NOMO-1 treated with DMSO at 0.1 percent for 48 hours (cell line): ENCODE measurements at regions not wholly inside any gene's neighbourhood (a gene's known extent, or its start where the extent isn't known, plus 50 kb on each side); places are given as distances from the start of the nearest gene placed in this dataset.
"Not testable (repeated sequence)": the region's sequence is repeated elsewhere in the genome, so short reads cannot be mapped to it uniquely, and the experiment has no call there.

Experiments
- DNase-seq: peaks from one replicate; lab custom pipeline; 2025; ENCODE audit not compliant: unreplicated experiment; lab: John Stamatoyannopoulos, UW

DNA sequence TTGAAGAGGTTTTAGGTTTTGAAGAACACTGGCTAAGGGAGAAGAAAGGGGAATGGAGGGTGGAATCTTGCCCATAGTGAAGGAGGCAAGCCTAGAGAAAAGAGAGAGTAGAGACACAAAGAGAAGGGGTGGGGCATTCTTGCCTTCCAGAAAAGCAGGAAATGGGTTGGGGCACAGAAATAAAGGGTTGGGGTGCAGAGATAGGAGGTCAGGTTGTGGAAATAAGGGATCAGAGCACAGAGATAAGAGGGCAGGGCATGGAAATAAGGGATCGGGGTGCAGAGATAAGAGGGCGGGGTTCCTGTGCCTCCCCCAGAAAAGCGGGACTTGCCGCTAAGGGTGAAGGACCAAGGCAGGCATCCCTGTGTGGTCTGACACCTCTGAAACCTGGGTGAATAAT is 69.9 kb downstream of the ALG1L2 start:
- DNase-seq: not testable (repeated sequence)

DNA sequence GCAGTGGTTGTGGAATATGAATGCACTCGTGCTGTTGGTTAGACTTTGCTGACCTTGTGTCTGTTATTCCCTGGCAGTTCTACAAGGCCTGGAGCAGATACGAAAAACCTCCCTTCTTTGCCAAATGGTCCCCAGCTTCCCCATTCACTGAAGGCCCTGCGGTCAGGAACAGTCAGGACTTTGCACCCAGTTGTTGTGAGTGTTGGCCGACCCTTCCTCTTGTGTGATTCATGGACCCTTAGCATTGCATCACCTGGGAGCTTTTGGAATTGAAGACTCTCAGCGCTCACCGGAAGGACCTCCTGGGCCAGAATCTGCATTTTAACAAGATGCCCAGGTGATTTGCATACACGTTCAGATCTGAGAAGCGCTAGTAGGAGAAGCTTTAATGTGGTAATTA is 71.6 kb downstream of the ALG1L2 start:
- not testable (repeated sequence) for DNase-seq

DNA sequence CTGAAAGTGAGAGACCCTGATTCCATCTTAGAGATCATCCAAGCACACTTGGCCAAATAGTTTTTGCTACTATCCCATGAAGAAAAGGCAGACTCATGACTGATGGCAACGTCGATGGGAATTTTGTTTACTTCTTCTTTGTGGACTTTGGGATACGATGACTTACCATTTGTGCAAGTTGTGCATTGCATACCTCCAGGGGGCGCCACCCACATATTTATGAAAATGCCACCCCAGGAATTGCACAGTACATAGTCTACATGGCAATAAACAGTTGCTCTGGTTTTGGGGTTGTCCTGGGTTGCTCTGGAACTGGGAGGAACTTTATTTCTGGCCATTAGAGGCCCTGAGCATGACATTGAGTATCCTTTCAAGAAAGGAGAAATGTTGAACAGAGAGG is 73.8 kb downstream of the ALG1L2 start:
- DNase-seq: not testable (repeated sequence)

DNA sequence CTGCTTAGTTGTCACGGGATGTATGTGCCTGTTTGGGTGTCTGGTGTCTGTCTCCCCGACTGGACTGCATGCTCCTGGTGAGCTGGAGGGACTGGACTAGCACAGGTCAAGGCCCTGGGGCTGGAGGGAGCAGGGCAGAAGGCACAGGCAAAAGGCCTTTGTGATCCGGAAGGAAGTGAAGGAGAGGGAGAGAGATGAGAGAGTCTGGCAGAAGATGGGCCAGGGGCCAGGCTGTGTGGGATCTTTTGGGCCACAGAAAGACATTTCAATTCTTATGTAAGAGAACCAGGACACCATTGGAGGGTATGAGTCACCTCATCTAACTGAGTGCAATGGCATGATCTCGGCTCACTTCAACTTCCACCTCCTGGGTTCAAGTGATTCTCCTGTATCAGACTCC is 85.2 kb downstream of the ALG1L2 start:
- not testable (repeated sequence) for DNase-seq

DNA sequence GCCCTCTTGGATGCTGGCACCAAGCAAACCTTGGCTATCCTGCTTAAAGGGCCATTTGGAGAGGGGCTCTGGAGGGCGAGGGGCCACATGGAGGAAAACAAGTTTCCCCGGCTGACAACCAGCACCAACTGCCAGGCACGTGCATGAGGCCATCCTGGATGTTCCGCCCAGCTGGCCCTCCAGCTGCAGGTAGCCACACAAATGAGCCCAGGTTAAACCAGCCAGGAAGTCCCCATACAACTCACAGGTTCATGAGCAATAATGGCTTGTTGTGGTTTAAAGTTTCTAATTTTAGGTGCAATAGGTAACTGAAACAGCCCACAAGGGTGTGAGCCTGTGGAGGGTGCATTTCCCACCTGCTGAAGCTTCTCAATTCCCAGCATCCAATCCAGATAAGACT is 93.6 kb downstream of the ALG1L2 start:
- DNase-seq: not testable (repeated sequence)

DNA sequence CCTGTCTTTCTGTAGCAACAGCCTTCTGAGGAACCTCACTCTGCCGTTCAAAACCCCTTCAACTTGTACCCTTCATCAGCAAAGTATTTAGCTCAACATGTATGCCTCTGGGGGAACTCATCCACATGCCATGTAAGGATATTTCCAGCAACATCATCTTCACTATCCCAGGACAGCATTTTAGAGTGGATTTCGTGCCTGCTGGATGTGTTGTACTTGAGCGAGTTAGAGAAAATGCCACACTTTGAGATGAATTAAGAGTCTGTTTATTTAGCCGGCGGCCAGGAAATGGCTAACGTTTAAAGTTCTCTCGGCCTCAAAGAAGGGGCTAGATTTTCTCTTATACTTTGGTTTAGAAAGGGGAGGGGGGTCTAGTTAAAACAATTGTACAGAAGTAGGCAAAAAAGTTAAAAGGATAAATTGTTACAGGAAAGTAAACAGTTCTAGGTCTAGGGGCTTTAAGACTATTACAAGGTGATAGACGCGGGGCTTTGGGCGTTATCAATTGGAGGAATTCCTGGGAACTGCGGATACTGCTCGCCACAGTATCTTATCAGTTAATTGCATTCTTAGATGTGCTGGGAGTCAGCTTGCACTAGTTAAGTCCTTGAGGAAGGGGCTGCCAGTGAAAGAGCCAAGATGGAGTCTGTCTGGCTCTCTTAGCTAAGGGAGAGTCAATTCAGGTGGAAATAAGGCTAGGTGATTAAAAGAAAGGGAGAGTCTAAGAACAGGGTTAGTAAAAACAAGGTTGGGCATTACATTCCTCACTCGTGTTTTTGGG is 95.0 kb downstream of the ALG1L2 start:
- DNase-seq: not testable (repeated sequence)

DNA sequence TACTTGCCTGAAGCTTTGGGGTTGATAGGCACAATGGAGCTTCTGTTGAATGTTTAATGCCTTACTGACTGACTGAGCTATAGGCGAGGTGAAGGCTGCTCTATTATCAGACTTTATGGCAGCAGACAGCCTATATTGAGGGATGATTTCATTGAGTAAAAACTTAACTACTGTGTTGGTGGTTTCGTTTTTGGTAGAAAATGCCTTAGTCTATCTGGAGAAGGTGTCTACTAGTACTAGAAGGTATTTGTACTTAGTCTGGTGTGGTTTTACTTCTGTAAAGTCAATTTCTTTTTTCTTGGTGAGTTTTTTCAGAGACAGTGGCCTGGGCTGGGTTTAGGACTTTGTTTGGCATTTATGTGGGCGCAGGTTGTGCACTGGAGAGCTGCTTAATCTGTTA is 97.2 kb downstream of the ALG1L2 start:
- DNase-seq: not testable (repeated sequence)

DNA sequence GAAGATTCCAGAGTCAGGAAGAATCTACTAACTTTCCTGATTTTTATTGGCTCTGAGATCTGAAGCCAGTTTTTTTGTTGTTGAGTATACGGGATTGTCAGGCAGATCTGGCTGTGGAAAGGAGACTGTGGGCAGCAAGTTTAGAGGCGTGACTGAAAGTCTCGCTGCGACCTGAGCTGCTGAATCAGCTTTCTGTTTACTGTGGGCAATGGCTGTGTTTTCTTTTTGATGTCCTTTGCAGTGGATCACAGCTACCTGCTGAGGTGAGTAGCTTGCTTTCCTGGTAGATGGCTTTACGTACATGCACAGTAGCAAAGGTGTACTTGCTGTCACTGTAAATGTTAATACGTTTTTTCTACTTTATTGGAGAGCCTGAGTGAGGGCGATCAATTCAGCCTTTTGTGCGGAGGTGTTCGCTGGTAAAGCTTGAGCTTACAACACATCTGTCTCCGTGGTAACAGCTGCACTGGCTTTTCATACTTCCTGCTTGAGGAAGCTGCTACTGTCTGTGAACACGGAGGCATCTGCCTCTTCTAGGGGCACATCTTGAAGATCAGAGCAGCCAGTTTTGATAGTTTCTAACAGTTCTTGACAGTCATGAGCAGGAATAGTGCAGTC is 97.8 kb downstream of the ALG1L2 start:
- DNase-seq: peak; percentile 53

DNA sequence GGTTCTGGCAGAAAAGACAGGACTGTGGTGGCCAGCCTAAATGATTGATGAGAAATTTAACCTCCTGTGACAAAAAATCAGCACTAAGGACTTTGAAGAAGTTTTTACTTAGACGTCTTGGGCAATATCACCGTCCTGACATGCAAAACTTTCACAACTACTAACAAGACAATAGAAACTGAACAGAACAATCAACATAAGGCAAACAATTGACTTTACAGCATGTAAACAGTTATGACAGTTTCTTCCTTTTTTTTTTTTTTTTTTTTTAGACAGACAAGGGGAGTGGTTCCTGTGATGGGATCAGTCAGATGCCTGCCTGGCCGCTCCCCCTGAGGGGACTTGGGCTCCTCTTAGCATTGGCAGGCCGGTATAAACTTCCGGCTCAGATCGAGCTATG is 100.8 kb downstream of the ALG1L2 start:
- DNase-seq: not testable (repeated sequence)

DNA sequence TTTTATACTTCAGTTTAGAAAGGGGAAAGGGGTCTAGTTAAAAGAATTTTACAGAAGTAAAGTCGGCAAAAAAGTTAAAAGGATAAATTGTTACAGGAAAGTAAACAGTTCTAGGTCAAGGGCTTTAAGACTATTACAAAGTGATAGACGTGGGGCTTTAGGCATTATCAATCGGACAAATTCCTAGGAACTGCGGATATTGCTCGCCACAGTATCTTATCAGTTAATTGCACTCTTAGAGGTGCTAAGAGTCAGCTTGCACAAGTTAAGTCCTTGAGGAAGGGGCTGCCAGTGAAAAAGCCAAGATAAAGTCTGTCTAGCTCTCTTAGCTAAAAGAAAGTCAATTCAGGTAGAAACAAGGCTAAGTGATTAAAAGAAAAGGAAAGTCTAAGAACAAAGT is 102.1 kb downstream of the ALG1L2 start:
- not testable (repeated sequence) for DNase-seq

DNA sequence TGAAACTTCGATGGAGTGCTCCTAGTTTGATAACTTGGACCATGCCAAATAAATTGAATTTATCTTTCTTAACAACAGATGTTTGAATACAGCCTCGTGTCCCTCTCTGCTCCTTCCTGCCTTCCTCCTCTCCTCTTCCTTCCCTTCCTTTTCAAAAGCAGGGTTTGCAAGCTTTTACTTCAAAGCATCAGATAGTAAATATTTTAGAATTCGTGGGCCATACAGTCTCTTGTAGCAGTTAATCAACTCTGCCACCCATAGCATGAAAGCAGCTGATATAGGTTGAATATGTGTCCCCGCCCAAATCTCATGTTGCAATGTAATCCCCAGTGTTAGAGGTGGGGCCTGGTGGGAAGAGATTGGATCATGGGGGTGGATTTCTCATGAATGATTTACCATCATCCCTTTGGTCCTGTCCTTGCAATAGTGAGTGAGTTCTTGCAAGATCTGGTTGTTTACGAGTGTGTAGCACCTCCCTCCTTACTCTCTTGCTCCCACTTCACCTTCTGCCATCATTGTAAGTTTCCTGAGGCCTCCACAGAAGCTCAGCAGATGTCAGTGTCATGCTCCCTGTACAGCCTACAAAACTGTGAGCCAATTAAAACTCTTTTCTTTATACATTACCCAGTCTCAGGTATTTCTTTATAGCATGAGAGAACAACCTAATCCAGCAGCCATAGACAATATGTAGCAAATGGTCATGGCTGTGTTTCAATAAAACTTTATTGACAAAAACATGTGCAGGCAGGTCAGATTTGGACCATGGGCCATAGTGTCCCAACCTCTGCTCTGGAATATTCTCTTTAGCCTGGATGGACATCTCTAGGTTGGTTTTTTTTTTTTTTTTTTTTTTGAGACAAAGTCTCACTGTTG is 102.8 kb downstream of the ALG1L2 start:
- DNase-seq: not testable (repeated sequence)

DNA sequence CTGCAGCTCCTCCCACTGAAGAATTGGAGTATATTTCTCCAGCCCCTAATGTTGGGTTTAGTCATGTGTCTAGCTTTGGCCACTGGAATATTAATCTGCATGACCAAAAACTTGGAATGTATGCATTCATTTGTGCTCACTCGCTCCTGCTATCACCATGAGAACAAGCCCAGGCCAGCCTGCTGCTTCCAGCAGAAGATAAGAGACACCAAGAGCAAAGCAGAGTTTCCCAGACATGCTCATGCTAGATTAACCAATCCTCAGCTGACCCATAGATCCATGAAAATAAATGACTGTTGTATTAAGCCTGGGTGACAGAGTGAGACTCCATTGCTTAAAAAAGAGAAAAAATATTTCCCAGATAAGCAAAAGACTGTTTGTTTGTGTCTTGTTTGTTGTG is 119.6 kb downstream of the ALG1L2 start:
- not testable (repeated sequence) for DNase-seq

DNA sequence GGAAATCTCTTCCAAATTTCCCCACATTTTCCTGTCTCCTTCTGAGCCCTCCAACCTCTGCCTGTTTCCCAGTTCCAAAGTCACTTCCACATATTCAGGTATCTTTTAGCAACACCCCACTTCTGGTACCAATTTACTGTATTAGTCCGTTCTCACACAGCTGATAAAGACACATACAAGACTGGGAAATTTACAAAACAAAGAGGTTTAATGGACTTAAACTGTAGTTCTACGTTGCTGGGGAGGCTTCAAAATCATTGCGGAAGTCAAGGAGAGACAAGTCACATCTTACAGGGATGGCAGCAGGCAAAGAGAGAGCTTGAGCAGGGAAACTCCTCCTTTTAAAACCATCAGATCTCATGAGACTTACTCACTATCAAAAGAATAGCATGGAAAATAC is 122.0 kb downstream of the ALG1L2 start:
- DNase-seq: not testable (repeated sequence)

DNA sequence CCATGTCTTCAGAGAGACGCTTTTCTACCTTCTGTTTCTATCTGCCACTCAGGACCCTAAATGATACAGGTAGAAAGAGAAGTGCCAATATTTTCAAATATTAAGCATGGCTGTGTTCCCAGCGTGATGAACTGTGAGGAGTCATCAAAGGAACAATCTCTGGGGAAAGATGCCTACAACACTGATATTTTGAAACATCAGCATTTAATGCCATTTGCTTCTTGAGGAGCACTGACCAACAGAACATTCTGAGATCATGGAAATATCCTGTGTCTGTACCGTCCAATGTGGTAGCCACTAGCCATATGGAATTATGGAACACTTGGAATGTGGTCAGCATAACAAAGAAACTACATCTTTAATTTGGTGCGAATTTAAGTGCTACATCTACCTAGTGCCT is 117.9 kb upstream of the COL6A5 start:
- DNase-seq: no peak

DNA sequence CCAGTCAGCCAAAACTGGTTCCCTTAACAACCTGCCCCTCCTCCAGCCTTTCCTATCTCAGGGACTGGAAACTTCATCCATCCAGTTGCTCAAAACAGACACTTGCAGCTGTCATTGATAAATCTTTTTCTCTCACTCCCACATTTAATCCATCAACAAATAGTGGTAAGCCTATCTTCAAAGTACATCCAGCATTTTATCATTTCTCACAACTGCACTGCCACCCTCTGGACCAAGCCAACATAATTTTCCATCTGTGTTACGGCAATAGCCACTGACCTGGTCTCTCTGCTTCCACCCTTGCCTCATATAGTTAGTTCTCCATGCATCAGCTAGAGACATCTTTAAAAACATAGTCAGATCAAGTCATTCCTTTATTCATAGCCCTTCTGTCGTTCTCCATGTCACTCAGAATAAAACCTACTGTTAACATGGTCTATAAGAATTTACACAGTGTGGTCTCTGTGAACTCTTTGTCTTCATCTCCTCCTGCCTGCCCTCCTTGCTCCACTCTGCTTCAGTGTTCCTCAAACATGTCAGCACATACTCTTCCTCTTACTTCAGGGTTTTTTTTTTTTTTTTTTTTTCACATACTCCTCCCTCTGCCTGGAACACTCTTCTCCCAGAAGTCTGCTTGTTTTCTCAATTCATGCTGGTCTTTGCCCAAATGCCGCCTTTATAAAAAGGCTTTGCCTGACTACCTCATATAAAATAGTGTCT is 102.5 kb upstream of the COL6A5 start:
- no peak for DNase-seq

DNA sequence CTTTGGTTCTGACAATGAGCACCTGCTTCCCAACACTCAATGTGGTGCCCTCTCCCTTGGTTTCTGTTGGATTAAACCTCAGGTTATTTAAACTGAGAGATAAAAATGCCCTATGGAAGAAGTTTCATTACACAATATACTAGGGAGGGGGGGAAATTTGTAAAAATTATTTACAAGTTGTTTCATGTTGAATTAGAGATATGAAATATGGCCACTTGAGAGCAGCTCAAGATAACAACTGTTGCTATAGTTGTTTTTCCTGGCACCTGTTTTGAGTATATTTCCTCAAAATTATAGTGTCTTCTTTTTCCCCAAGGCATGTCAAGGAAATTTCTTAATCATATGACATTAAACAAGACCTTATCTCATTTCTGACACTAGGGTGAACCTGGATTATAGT is 101.7 kb upstream of the COL6A5 start:
- no peak for DNase-seq

DNA sequence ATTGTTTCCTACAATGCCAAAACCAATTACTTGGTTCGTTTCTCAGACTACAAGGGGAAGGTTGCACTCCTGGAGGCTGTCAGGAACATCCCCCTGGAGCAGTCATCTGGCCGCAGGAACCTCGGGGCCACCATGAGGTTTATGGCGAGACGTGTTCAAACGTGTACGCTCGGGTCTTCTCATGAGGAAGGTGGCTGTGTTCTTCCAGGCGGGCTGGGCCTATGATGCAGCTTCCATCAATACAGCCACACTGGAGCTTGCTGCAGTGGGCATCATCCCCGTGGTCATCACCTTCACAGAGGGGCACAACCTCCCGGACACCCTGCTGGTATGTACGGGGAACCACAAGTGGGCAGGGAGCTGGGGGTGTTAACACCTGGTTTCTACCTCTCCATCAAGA is 94.5 kb upstream of the COL6A5 start:
- DNase-seq: no peak

DNA sequence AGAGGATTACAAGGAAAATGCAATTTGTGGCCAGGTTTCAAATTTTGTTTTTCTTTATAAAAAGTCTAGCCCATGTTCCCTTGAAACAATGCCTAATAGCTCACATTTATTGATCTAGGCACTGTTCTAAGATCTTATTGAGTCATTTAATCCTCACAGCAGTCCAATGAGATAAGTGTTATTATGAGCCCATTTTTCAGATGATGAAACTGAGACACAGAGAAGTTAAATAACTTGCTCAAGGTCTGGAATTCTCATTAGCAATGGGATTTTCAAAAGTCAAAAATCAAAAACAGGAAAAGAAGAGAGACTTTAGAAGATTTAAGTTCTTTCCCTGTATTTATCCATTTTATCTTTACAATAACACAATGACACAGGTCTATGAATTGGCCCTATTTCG is 90.0 kb upstream of the COL6A5 start:
- DNase-seq: no peak

DNA sequence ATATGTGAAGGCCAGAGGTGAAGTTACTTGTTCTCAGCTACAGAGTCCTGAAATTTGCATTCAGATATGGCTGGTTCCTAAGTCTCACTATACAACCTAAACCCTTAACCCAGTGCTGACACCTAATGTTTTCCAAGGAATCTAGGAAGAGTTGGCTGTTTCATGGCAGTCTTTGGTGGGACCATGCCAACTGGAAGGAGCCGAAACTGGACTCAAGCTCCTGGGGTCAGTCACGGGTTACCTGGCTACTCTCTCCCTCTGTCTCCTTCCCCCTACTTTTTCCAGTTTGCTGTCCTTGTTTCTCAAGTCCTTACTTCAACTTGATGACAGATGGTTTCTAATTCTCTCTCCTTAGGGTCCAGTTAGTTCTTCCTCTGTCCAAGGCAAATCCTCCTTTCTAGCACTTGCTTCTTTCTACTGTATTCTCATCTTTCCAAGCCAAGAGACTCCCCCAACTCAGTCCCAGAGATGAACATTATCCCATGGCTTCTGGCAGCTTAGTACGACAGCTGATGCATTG is 88.6 kb upstream of the COL6A5 start:
- DNase-seq: no peak

DNA sequence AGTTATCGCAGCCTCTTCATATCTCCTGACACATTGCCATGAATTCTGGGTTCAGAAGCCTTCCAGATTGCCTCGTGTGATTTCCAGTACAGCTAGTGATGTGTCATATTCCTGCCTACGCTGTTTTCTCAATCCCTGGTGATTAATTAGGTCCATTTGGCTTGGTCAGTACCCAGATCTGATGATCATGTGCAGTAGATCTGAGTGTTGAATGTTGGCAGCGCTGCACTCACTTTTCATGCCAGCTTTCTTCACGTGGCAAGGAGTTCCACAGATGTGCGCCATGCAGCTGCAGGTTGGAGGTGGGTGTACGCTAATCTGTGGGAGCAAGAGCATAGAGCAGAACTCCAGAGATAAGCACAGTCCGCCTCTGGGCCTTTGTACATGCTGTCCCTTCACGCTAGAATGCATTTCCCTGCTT is 86.9 kb upstream of the COL6A5 start:
- no peak for DNase-seq
